HuH-7.5 (cell line): ENCODE measurements at regions not wholly inside any gene's neighbourhood (a gene's known extent, or its start where the extent isn't known, plus 50 kb on each side); places are given as distances from the start of the nearest gene placed in this dataset.

Experiments
- DNase-seq: peaks from one replicate; pipeline ENCODE4 v3.0.0; 2011; ENCODE audit warnings: low spot score

- no peak for DNase-seq
Measured at GRCh38 chr16:62240722-62241121, 204.5 kb upstream of the CDH8 start.

- DNase-seq, result peak; percentile 0
Measured at GRCh38 chr16:62225675-62226074, 189.4 kb upstream of the CDH8 start.

GRCh38 chr16:62224646-62225209 is 188.5 kb upstream of the CDH8 start:
- no peak for DNase-seq

- no peak for DNase-seq
Measured at GRCh38 chr16:62216837-62217236, 180.6 kb upstream of the CDH8 start.

GRCh38 chr16:62213763-62214162 is 177.5 kb upstream of the CDH8 start:
- DNase-seq, result no peak

GRCh38 chr16:62208934-62209333 is 172.7 kb upstream of the CDH8 start:
- DNase-seq, result no peak

- no peak for DNase-seq
Measured at GRCh38 chr16:62205459-62205858, 169.2 kb upstream of the CDH8 start.

- no peak for DNase-seq
Measured at GRCh38 chr16:62201911-62202310, 165.7 kb upstream of the CDH8 start.

- no peak for DNase-seq
Measured at GRCh38 chr16:62194828-62195227, 158.6 kb upstream of the CDH8 start.

GRCh38 chr16:62190426-62190825 is 154.2 kb upstream of the CDH8 start:
- DNase-seq, result no peak

- no peak for DNase-seq
Measured at GRCh38 chr16:62177351-62178203, 141.3 kb upstream of the CDH8 start.

- no peak for DNase-seq
Measured at GRCh38 chr16:62170642-62171041, 134.4 kb upstream of the CDH8 start.

GRCh38 chr16:62167551-62167950 is 131.3 kb upstream of the CDH8 start:
- DNase-seq, result no peak

GRCh38 chr16:62157544-62157943 is 121.3 kb upstream of the CDH8 start:
- DNase-seq, result no peak

- no peak for DNase-seq
Measured at GRCh38 chr16:62156971-62157370, 120.7 kb upstream of the CDH8 start.

- no peak for DNase-seq
Measured at GRCh38 chr16:62149631-62150030, 113.4 kb upstream of the CDH8 start.

GRCh38 chr16:62137996-62138395 is 101.8 kb upstream of the CDH8 start:
- DNase-seq, result no peak

- no peak for DNase-seq
Measured at GRCh38 chr16:62135911-62136310, 99.7 kb upstream of the CDH8 start.

GRCh38 chr16:62135446-62135845 is 99.2 kb upstream of the CDH8 start:
- DNase-seq, result no peak

- DNase-seq, result no peak
Measured at GRCh38 chr16:62130101-62130500, 93.9 kb upstream of the CDH8 start.

GRCh38 chr16:62105244-62105643 is 69.0 kb upstream of the CDH8 start:
- no peak for DNase-seq

GRCh38 chr16:62102588-62102987 is 66.3 kb upstream of the CDH8 start:
- DNase-seq, result no peak

GRCh38 chr16:62100651-62101050 is 64.4 kb upstream of the CDH8 start:
- DNase-seq, result no peak

- no peak for DNase-seq
Measured at GRCh38 chr16:62089715-62090114, 53.5 kb upstream of the CDH8 start.
